ENCODE measurements at regions not wholly inside any gene's neighbourhood (a gene's known extent, or its start where the extent isn't known, plus 50 kb on each side); places are given as distances from the start of the nearest gene placed in this dataset.

DNA sequence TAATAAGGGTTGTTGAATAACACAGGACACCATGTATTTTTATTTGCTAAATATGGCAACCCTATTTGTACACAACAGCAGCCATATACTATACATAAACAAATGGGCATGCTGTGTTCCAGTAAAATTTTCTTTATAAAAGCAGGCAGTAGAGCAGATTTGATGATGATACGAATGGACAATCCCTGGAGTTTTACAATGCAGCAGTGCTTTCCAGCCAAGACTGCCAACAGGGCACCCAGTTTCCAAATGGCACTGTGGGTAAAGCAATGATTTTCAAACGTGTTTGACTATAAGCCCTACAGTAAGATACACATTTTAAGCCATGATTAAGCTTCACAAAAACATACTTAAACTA lies 282.7 kb downstream of the NUAK1 start:
- in situ Hi-C loops (cut with MboI; ENCODE audit: low pct_unique_long_range_greater_than_20kb, low sequenced_read_pairs, unreplicated experiment) = no loop called here
- DNase-seq (ENCODE audit: low spot score) = no peak
- TF ChIP-seq, protein P1, sequence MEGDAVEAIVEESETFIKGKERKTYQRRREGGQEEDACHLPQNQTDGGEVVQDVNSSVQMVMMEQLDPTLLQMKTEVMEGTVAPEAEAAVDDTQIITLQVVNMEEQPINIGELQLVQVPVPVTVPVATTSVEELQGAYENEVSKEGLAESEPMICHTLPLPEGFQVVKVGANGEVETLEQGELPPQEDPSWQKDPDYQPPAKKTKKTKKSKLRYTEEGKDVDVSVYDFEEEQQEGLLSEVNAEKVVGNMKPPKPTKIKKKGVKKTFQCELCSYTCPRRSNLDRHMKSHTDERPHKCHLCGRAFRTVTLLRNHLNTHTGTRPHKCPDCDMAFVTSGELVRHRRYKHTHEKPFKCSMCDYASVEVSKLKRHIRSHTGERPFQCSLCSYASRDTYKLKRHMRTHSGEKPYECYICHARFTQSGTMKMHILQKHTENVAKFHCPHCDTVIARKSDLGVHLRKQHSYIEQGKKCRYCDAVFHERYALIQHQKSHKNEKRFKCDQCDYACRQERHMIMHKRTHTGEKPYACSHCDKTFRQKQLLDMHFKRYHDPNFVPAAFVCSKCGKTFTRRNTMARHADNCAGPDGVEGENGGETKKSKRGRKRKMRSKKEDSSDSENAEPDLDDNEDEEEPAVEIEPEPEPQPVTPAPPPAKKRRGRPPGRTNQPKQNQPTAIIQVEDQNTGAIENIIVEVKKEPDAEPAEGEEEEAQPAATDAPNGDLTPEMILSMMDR (IDR thresholded peaks at IDR 0.05; ENCODE audit: extremely low read depth, insufficient read depth, missing control alignments) = no peak

DNA sequence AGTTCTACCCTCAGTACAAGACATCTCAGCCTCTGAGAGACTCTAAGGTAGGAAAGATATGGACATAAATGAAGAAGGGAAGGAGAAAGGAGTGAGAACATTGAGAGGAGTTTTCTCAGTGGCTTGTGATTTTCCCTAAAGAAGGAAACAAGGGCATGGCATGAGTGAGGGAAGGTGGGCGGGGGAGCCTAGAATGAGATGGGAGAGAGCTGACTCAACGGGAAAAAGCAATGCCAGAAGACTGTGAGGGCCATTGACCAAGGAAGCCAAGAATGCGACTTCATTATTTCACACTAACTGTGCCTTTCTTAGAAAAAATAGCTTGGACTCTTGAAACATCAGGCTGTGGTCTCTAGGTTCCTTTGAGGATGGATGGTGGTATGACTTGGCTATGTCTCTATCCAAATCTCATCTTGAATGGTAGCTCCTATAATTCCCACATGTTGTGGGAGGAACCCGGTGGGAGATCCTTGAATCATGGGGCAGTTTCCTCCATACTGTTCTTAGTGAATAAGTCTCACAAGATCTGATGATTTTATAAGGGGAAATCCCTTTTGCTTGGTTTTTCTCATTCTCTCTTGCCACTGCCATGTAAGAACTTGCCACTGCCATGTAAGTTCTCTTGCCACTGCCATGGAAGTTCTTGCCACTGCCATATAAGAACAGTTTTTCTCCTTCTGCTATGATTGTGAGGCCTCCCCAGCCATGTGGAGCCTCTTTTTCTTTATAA lies 279.6 kb downstream of the NUAK1 start:
- no peak for DNase-seq (ENCODE audit: low spot score)
- TF ChIP-seq, protein P1 (IDR thresholded peaks at IDR 0.05; ENCODE audit: extremely low read depth, insufficient read depth, missing control alignments) = no peak
- in situ Hi-C loops (cut with MboI; ENCODE audit: low pct_unique_long_range_greater_than_20kb, low sequenced_read_pairs, unreplicated experiment) = no loop called here

- TF ChIP-seq, protein P1 (IDR thresholded peaks at IDR 0.05; ENCODE audit: extremely low read depth, insufficient read depth, missing control alignments) = no peak
- no peak for DNase-seq (ENCODE audit: low spot score)
- in situ Hi-C loops (cut with MboI; ENCODE audit: low pct_unique_long_range_greater_than_20kb, low sequenced_read_pairs, unreplicated experiment) = no loop called here
These were observed 278.1 kb downstream of the NUAK1 start for GRCh38 chr12:105860561-105861207.

- in situ Hi-C loops (cut with MboI; ENCODE audit: low pct_unique_long_range_greater_than_20kb, low sequenced_read_pairs, unreplicated experiment) = no loop called here
- TF ChIP-seq, protein P1 (IDR thresholded peaks at IDR 0.05; ENCODE audit: extremely low read depth, insufficient read depth, missing control alignments) = no peak
These were observed 277.5 kb downstream of the NUAK1 start for GRCh38 chr12:105861227-105861626.

GRCh38 chr12:105862163-105862821 lies 276.5 kb downstream of the NUAK1 start:
- TF ChIP-seq, protein P1 (IDR thresholded peaks at IDR 0.05; ENCODE audit: extremely low read depth, insufficient read depth, missing control alignments) = no peak
- in situ Hi-C loops (cut with MboI; ENCODE audit: low pct_unique_long_range_greater_than_20kb, low sequenced_read_pairs, unreplicated experiment) = no loop called here
- DNase-seq (ENCODE audit: low spot score) = no peak

More at GRCh38 chr12:105861227-105861626, 277.5 kb downstream of the NUAK1 start:
- DNase-seq (ENCODE audit: low spot score) = no peak

- TF ChIP-seq, protein P1 (IDR thresholded peaks at IDR 0.05; ENCODE audit: extremely low read depth, insufficient read depth, missing control alignments) = no peak
- DNase-seq (ENCODE audit: low spot score) = no peak
- in situ Hi-C loops (cut with MboI; ENCODE audit: low pct_unique_long_range_greater_than_20kb, low sequenced_read_pairs, unreplicated experiment) = no loop called here
These were observed 274.4 kb downstream of the NUAK1 start for GRCh38 chr12:105864316-105864715.

Measured in GM13977 (cell line).